ENCODE measurements at regions not wholly inside any gene's neighbourhood (a gene's known extent, or its start where the extent isn't known, plus 50 kb on each side); places are given as distances from the start of the nearest gene placed in this dataset.

DNA sequence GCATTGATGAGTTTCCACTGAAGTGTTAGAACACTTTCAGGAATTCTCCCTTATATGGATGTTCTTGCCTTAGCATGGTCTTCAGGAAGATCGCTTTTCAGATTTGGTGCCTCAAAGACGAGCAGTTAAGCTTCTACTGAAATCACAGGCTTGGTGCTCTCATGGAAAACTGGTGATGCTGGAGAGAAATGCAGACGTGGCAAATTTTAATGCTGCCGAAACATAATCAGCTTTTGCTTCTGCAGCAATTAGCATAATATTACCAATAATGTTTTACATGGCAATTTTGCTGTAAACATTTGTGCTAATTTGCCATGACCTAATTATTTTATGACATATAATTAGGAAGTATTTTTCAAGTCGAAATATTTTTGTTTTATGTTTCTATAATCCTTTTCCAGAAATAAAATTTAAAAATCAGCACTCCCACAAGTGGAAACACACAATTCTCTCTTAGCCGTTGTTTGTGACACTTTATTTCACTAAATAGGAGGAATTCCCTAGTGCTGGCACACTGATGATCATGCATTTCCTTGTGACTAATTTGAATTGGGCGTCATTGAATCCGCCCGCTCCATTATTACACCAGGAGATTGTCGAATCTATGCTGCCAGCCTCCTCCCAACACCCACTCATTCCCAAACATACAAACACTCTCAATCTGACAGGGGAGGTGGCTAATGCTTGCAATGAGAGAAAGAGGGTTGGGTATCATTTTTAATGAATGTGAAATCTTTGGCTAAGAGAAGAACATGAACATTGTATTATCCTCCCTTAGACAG, 506.8 kb upstream of the PPP2R3A start:
- DNase-seq: no peak
- no peak overlapping the region for H3K27ac Mint-ChIP-seq
- no peak overlapping the region for H3K4me3 Mint-ChIP-seq
- TF ChIP-seq, protein P1, sequence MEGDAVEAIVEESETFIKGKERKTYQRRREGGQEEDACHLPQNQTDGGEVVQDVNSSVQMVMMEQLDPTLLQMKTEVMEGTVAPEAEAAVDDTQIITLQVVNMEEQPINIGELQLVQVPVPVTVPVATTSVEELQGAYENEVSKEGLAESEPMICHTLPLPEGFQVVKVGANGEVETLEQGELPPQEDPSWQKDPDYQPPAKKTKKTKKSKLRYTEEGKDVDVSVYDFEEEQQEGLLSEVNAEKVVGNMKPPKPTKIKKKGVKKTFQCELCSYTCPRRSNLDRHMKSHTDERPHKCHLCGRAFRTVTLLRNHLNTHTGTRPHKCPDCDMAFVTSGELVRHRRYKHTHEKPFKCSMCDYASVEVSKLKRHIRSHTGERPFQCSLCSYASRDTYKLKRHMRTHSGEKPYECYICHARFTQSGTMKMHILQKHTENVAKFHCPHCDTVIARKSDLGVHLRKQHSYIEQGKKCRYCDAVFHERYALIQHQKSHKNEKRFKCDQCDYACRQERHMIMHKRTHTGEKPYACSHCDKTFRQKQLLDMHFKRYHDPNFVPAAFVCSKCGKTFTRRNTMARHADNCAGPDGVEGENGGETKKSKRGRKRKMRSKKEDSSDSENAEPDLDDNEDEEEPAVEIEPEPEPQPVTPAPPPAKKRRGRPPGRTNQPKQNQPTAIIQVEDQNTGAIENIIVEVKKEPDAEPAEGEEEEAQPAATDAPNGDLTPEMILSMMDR (IDR thresholded peaks at IDR 0.05): no peak
- H3K4me1 Mint-ChIP-seq (ENCODE audit: low read depth): no peaks in the 10 kb centered on the region
- H3K36me3 Mint-ChIP-seq (ENCODE audit: low read depth): no peaks in the 10 kb centered on the region
- H3K9me3 Mint-ChIP-seq: no peaks in the 10 kb centered on the region
- H3K27me3 Mint-ChIP-seq (ENCODE audit: insufficient read depth): peaks cover 2% of the 10 kb centered on the region

DNA sequence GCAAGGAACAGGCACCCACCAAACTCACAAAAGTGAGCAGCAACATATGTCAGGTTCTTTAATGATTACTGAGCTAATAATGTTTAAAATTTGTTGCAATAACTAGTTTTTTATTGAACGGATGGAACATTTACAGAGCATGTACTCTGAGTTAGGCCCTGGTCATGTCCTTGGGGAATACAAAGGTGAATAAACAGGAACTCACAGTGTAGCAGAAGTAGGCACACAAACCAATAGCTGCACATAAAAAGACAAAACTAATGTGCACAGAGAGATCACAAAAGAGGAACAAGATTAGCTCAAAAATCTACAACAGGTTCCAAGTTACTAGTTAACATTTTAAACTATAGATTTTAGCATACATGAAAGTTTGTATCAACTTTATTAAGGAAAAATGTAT, 505.3 kb upstream of the PPP2R3A start:
- TF ChIP-seq, protein P1 (IDR thresholded peaks at IDR 0.05): no peak
- no peaks in the 10 kb centered on the region for H3K36me3 Mint-ChIP-seq (ENCODE audit: low read depth)

DNA sequence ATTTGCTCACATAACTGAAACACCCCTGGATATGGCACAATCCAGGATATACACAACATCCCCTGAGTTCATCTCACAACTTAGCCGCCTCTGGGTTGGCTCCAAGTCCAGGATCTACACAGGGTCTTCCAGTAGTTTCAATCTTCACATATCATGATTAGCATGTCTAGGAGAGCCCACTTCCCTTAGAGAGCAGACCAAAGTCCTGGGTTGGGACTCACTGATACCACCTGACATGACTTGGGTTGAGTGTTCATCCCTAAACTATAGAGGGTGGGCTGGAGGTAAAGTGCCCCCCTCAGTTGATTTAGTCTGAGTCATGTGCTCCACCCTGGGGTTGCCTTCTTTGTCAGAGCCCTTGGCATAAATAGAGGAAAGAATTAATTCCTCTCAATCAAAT, 493.6 kb upstream of the PPP2R3A start:
- no peaks in the 10 kb centered on the region for H3K4me1 Mint-ChIP-seq (ENCODE audit: low read depth)
- no peaks in the 10 kb centered on the region for H3K36me3 Mint-ChIP-seq (ENCODE audit: low read depth)
- no peaks in the 10 kb centered on the region for H3K9me3 Mint-ChIP-seq
- peaks cover 1% of the 10 kb centered on the region for H3K27me3 Mint-ChIP-seq (ENCODE audit: insufficient read depth)
- no peak overlapping the region for H3K4me3 Mint-ChIP-seq
- no peak overlapping the region for H3K27ac Mint-ChIP-seq
- no peak for DNase-seq
- TF ChIP-seq, protein P1 (IDR thresholded peaks at IDR 0.05): no peak

More for the DNA sequence above, 505.3 kb upstream of the PPP2R3A start:
- Mint-ChIP-seq H3K27ac (no peak overlapping the region), H3K4me1 (ENCODE audit: low read depth) (no peaks in the 10 kb centered on the region), H3K4me3 (no peak overlapping the region), H3K9me3 (no peaks in the 10 kb centered on the region), H3K27me3 (ENCODE audit: insufficient read depth) (peaks cover 2% of the 10 kb centered on the region)
- no peak for DNase-seq

DNA sequence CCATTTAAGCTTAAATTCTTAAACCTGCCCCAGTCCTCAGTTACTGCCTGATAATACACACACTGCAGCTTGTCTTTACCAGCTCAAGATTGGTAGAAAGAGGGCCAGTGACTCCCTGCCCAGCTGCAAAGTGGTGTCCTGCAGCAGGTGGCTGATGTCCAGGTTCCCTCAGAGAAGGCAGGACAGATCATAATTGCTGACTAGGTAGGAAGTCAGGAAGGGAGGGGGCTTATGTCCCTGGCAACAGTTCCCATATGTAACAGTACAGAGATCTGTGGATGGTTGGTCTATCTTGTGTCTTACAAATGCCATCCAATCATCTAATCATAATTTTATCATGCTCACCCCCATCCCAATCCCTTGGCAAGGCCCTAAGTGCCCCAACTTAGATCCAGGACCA, 492.1 kb upstream of the PPP2R3A start:
- Mint-ChIP-seq H3K9me3 (no peaks in the 10 kb centered on the region), H3K27ac (no peak overlapping the region), H3K4me1 (ENCODE audit: low read depth) (no peaks in the 10 kb centered on the region), H3K27me3 (ENCODE audit: insufficient read depth) (peaks cover 1% of the 10 kb centered on the region), H3K36me3 (ENCODE audit: low read depth) (no peaks in the 10 kb centered on the region), H3K4me3 (no peak overlapping the region)
- no peak for DNase-seq
- TF ChIP-seq, protein P1 (IDR thresholded peaks at IDR 0.05): no peak

DNA sequence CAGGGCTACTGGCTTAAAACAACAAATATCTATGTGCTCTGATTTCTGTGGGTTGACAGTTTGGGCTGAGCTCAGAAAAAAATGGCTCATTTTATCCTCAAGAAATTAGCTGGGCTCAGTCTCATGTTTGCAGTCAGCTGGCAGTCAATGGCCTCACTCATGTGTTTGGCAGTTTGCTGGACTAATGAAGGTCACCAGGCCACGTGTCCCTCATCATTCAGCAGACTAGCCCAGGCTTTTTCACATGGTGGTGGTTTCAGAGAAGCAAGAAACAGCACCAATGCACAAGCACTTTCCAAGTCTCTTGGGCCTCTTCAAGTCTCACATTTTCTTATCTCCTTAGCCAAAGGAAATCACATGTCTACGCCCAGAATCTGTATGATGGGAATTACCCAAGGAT, 478.3 kb upstream of the PPP2R3A start:
- DNase-seq: no peak
- Mint-ChIP-seq H3K27ac (no peak overlapping the region), H3K9me3 (no peaks in the 10 kb centered on the region), H3K4me1 (ENCODE audit: low read depth) (peaks cover 13% of the 10 kb centered on the region), H3K36me3 (ENCODE audit: low read depth) (no peaks in the 10 kb centered on the region), H3K27me3 (ENCODE audit: insufficient read depth) (peaks cover 2% of the 10 kb centered on the region), H3K4me3 (no peak overlapping the region)
- TF ChIP-seq, protein P1 (IDR thresholded peaks at IDR 0.05): no peak
